ENCODE measurements at regions not wholly inside any gene's neighbourhood (a gene's known extent, or its start where the extent isn't known, plus 50 kb on each side); places are given as distances from the start of the nearest gene placed in this dataset.
A peak's percentile ranks its signal among the peaks of the same experiment; 100 is the strongest.
"Not testable (repeated sequence)": the region's sequence is repeated elsewhere in the genome, so short reads cannot be mapped to it uniquely, and the experiment has no call there.

- H3K4me3 ChIP-seq (ENCODE audit: insufficient read depth, low read depth, low read length) = no peak overlapping the region
- H3K27me3 ChIP-seq (ENCODE audit: control insufficient read depth, insufficient read depth, low read length) = no peaks in the 10 kb centered on the region
- no peaks in the 10 kb centered on the region for H3K36me3 ChIP-seq (replicated peaks; ENCODE audit: control insufficient read depth, insufficient read depth, low read length)
- no peak for DNase-seq
Observed at GRCh38 chr9:26537211-26537610, 355.4 kb downstream of the CAAP1 start.

- Histone ChIP-seq H3K36me3 (replicated peaks; ENCODE audit: control insufficient read depth, insufficient read depth, low read length) (no peaks in the 10 kb centered on the region), H3K27me3 (ENCODE audit: control insufficient read depth, insufficient read depth, low read length) (no peaks in the 10 kb centered on the region), H3K4me3 (ENCODE audit: insufficient read depth, low read depth, low read length) (no peak overlapping the region)
- DNase-seq = no peak
Observed at GRCh38 chr9:26535151-26535550, 357.5 kb downstream of the CAAP1 start.

GRCh38 chr9:26530841-26531240, 361.8 kb downstream of the CAAP1 start:
- Histone ChIP-seq H3K4me3 (ENCODE audit: insufficient read depth, low read depth, low read length) (no peak overlapping the region), H3K36me3 (replicated peaks; ENCODE audit: control insufficient read depth, insufficient read depth, low read length) (no peaks in the 10 kb centered on the region), H3K27me3 (ENCODE audit: control insufficient read depth, insufficient read depth, low read length) (no peaks in the 10 kb centered on the region)
- no peak for DNase-seq

- DNase-seq = no peak
- no peaks in the 10 kb centered on the region for H3K36me3 ChIP-seq (replicated peaks; ENCODE audit: control insufficient read depth, insufficient read depth, low read length)
- H3K27me3 ChIP-seq (ENCODE audit: control insufficient read depth, insufficient read depth, low read length) = no peaks in the 10 kb centered on the region
- no peak overlapping the region for H3K4me3 ChIP-seq (ENCODE audit: insufficient read depth, low read depth, low read length)
Observed at GRCh38 chr9:26527931-26528330, 364.7 kb downstream of the CAAP1 start.

GRCh38 chr9:26524267-26524666, 368.3 kb downstream of the CAAP1 start:
- no peak overlapping the region for H3K4me3 ChIP-seq (ENCODE audit: insufficient read depth, low read depth, low read length)
- H3K36me3 ChIP-seq (replicated peaks; ENCODE audit: control insufficient read depth, insufficient read depth, low read length) = no peaks in the 10 kb centered on the region
- no peaks in the 10 kb centered on the region for H3K27me3 ChIP-seq (ENCODE audit: control insufficient read depth, insufficient read depth, low read length)
- no peak for DNase-seq

- H3K36me3 ChIP-seq (replicated peaks; ENCODE audit: control insufficient read depth, insufficient read depth, low read length) = no peaks in the 10 kb centered on the region
- H3K4me3 ChIP-seq (ENCODE audit: insufficient read depth, low read depth, low read length) = no peak overlapping the region
- DNase-seq = no peak
- H3K27me3 ChIP-seq (ENCODE audit: control insufficient read depth, insufficient read depth, low read length) = no peaks in the 10 kb centered on the region
Observed at GRCh38 chr9:26523577-26523976, 369.0 kb downstream of the CAAP1 start.

- Histone ChIP-seq H3K36me3 (replicated peaks; ENCODE audit: control insufficient read depth, insufficient read depth, low read length) (no peaks in the 10 kb centered on the region), H3K4me3 (ENCODE audit: insufficient read depth, low read depth, low read length) (no peak overlapping the region), H3K27me3 (ENCODE audit: control insufficient read depth, insufficient read depth, low read length) (no peaks in the 10 kb centered on the region)
- no peak for DNase-seq
Observed at GRCh38 chr9:26520141-26520540, 372.5 kb downstream of the CAAP1 start.

GRCh38 chr9:26516773-26517343, 375.7 kb downstream of the CAAP1 start:
- Histone ChIP-seq H3K4me3 (ENCODE audit: insufficient read depth, low read depth, low read length) (no peak overlapping the region), H3K27me3 (ENCODE audit: control insufficient read depth, insufficient read depth, low read length) (no peaks in the 10 kb centered on the region), H3K36me3 (replicated peaks; ENCODE audit: control insufficient read depth, insufficient read depth, low read length) (no peaks in the 10 kb centered on the region)
- DNase-seq = no peak

- no peak overlapping the region for H3K4me3 ChIP-seq (ENCODE audit: insufficient read depth, low read depth, low read length)
- no peak for DNase-seq
- H3K36me3 ChIP-seq (replicated peaks; ENCODE audit: control insufficient read depth, insufficient read depth, low read length) = no peaks in the 10 kb centered on the region
- H3K27me3 ChIP-seq (ENCODE audit: control insufficient read depth, insufficient read depth, low read length) = no peaks in the 10 kb centered on the region
Observed at GRCh38 chr9:26513730-26514129, 378.9 kb downstream of the CAAP1 start.

GRCh38 chr9:26510137-26510536, 382.5 kb downstream of the CAAP1 start:
- no peak for DNase-seq
- no peak overlapping the region for H3K4me3 ChIP-seq (ENCODE audit: insufficient read depth, low read depth, low read length)
- H3K36me3 ChIP-seq (replicated peaks; ENCODE audit: control insufficient read depth, insufficient read depth, low read length) = no peaks in the 10 kb centered on the region
- no peaks in the 10 kb centered on the region; the same call in 1 of the 2 replicates for H3K27me3 ChIP-seq (ENCODE audit: control insufficient read depth, insufficient read depth, low read length)

- H3K36me3 ChIP-seq (replicated peaks; ENCODE audit: control insufficient read depth, insufficient read depth, low read length) = no peaks in the 10 kb centered on the region
- no peaks in the 10 kb centered on the region; the same call in 1 of the 2 replicates for H3K27me3 ChIP-seq (ENCODE audit: control insufficient read depth, insufficient read depth, low read length)
- no peak overlapping the region for H3K4me3 ChIP-seq (ENCODE audit: insufficient read depth, low read depth, low read length)
- no peak for DNase-seq
Observed at GRCh38 chr9:26508897-26509296, 383.7 kb downstream of the CAAP1 start.

- H3K27me3 ChIP-seq (ENCODE audit: control insufficient read depth, insufficient read depth, low read length) = no peaks in the 10 kb centered on the region; the same call in 1 of the 2 replicates
- no peak overlapping the region for H3K4me3 ChIP-seq (ENCODE audit: insufficient read depth, low read depth, low read length)
- DNase-seq = no peak
- H3K36me3 ChIP-seq (replicated peaks; ENCODE audit: control insufficient read depth, insufficient read depth, low read length) = no peaks in the 10 kb centered on the region
Observed at GRCh38 chr9:26504057-26504456, 388.5 kb downstream of the CAAP1 start.

- Histone ChIP-seq H3K27me3 (ENCODE audit: control insufficient read depth, insufficient read depth, low read length) (no peaks in the 10 kb centered on the region; the same call in 1 of the 2 replicates), H3K4me3 (ENCODE audit: insufficient read depth, low read depth, low read length) (no peak overlapping the region), H3K36me3 (replicated peaks; ENCODE audit: control insufficient read depth, insufficient read depth, low read length) (no peaks in the 10 kb centered on the region)
- peak; percentile 54 for DNase-seq
Observed at GRCh38 chr9:26502311-26502710, 390.3 kb downstream of the CAAP1 start.

- no peak for DNase-seq
- no peaks in the 10 kb centered on the region; the same call in 1 of the 2 replicates for H3K27me3 ChIP-seq (ENCODE audit: control insufficient read depth, insufficient read depth, low read length)
- H3K36me3 ChIP-seq (replicated peaks; ENCODE audit: control insufficient read depth, insufficient read depth, low read length) = no peaks in the 10 kb centered on the region
- H3K4me3 ChIP-seq (ENCODE audit: insufficient read depth, low read depth, low read length) = no peak overlapping the region
Observed at GRCh38 chr9:26500471-26500870, 392.1 kb downstream of the CAAP1 start.

GRCh38 chr9:26492608-26493521, 399.7 kb downstream of the CAAP1 start:
- H3K4me3 ChIP-seq (ENCODE audit: insufficient read depth, low read depth, low read length); H3K36me3 ChIP-seq (replicated peaks; ENCODE audit: control insufficient read depth, insufficient read depth, low read length); H3K27me3 ChIP-seq (ENCODE audit: control insufficient read depth, insufficient read depth, low read length); DNase-seq: not testable (repeated sequence)

Measured in H7 (cell line).